Activated T-helper 17 cell treated with anti-CD3 and anti-CD28 coated beads, Interleukin-2, amount 50 U/mL, for 72 hours (primary cell): ENCODE measurements at regions not wholly inside any gene's neighbourhood (a gene's known extent, or its start where the extent isn't known, plus 50 kb on each side); places are given as distances from the start of the nearest gene placed in this dataset.

Experiments
- ATAC-seq: fragments of 150-1000 bp; cut with Tn5 transposase; replicated peaks from 2 replicates; pipeline ENCODE4 v1.10.0; 2021; ENCODE audit warnings: mild to moderate bottlenecking, moderate library complexity
- H3K27ac Mint-ChIP-seq: one replicate; pipeline ENCODE4 v1.8.0; 2022; ENCODE audit warnings: mixed read lengths
- H3K27me3 Mint-ChIP-seq: one replicate; pipeline ENCODE4 v1.8.0; 2022; ENCODE audit warnings: mixed read lengths
- H3K36me3 Mint-ChIP-seq: one replicate; pipeline ENCODE4 v1.8.0; 2022; ENCODE audit warnings: low read depth, mild to moderate bottlenecking, mixed read lengths
- H3K4me1 Mint-ChIP-seq: one replicate; pipeline ENCODE4 v1.8.0; 2022; ENCODE audit warnings: mixed read lengths
- H3K4me3 Mint-ChIP-seq: one replicate; pipeline ENCODE4 v1.8.0; 2022; ENCODE audit warnings: mild to moderate bottlenecking, mixed read lengths
- H3K9me3 Mint-ChIP-seq: one replicate; pipeline ENCODE4 v1.8.0; 2022; ENCODE audit warnings: mixed read lengths

- ATAC-seq, result no peak
- H3K4me1 Mint-ChIP-seq, result no peaks in the 10 kb centered on the region
- H3K36me3 Mint-ChIP-seq, result no peaks in the 10 kb centered on the region
- peaks cover 7% of the 10 kb centered on the region for H3K27me3 Mint-ChIP-seq
- H3K4me3 Mint-ChIP-seq, result no peak overlapping the region
- H3K9me3 Mint-ChIP-seq, result no peaks in the 10 kb centered on the region
- H3K27ac Mint-ChIP-seq, result no peak overlapping the region
Measured at GRCh38 chr12:93214523-93215289, 163.0 kb upstream of the NUDT4 start.

GRCh38 chr12:93215290-93215678 is 162.4 kb upstream of the NUDT4 start:
- no peaks in the 10 kb centered on the region for H3K36me3 Mint-ChIP-seq
- no peak overlapping the region for H3K4me3 Mint-ChIP-seq
- H3K9me3 Mint-ChIP-seq, result no peaks in the 10 kb centered on the region
- H3K27ac Mint-ChIP-seq, result no peak overlapping the region
- no peaks in the 10 kb centered on the region for H3K4me1 Mint-ChIP-seq
- peaks cover 7% of the 10 kb centered on the region for H3K27me3 Mint-ChIP-seq
- no peak for ATAC-seq

GRCh38 chr12:93219947-93220346 is 157.8 kb upstream of the NUDT4 start:
- ATAC-seq, result no peak
- peaks cover 11% of the 10 kb centered on the region for H3K9me3 Mint-ChIP-seq
- H3K4me1 Mint-ChIP-seq, result no peaks in the 10 kb centered on the region
- H3K4me3 Mint-ChIP-seq, result no peak overlapping the region
- peaks cover 3% of the 10 kb centered on the region for H3K27me3 Mint-ChIP-seq
- no peak overlapping the region for H3K27ac Mint-ChIP-seq
- no peaks in the 10 kb centered on the region for H3K36me3 Mint-ChIP-seq

GRCh38 chr12:93221841-93222240 is 155.9 kb upstream of the NUDT4 start:
- Mint-ChIP-seq H3K27me3 (peaks cover under 1% of the 10 kb centered on the region), H3K36me3 (no peaks in the 10 kb centered on the region), H3K27ac (no peak overlapping the region), H3K4me3 (no peak overlapping the region), H3K9me3 (peaks cover 11% of the 10 kb centered on the region), H3K4me1 (no peaks in the 10 kb centered on the region)
- ATAC-seq, result no peak

- Mint-ChIP-seq H3K27me3 (peaks cover 2% of the 10 kb centered on the region), H3K9me3 (peaks cover 11% of the 10 kb centered on the region), H3K4me1 (no peaks in the 10 kb centered on the region), H3K36me3 (no peaks in the 10 kb centered on the region), H3K4me3 (no peak overlapping the region), H3K27ac (no peak overlapping the region)
- no peak for ATAC-seq
Measured at GRCh38 chr12:93223440-93224426, 154.0 kb upstream of the NUDT4 start.

DNA sequence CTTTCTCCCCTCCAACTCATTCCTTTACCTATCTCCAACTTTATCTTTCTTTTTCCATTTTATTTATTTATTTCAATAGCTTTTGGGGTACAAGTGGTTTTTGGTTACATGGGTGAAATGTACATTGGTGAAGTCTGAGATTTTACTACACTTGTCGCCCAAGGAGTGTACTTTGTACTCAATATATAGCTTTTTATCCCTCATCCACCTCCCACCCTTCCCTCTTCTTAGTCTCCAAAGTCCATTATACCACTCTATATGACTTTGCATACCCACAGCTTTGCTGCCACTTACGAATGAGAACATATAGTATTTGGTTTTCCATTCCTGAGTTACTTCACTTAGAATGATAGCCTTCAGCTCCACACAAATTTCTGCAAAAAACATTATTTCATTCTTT is 152.6 kb upstream of the NUDT4 start:
- H3K36me3 Mint-ChIP-seq, result no peaks in the 10 kb centered on the region
- H3K27me3 Mint-ChIP-seq, result peaks cover 2% of the 10 kb centered on the region
- no peak overlapping the region for H3K27ac Mint-ChIP-seq
- no peak for ATAC-seq
- no peaks in the 10 kb centered on the region for H3K4me1 Mint-ChIP-seq
- no peak overlapping the region for H3K4me3 Mint-ChIP-seq
- H3K9me3 Mint-ChIP-seq, result peaks cover 11% of the 10 kb centered on the region

DNA sequence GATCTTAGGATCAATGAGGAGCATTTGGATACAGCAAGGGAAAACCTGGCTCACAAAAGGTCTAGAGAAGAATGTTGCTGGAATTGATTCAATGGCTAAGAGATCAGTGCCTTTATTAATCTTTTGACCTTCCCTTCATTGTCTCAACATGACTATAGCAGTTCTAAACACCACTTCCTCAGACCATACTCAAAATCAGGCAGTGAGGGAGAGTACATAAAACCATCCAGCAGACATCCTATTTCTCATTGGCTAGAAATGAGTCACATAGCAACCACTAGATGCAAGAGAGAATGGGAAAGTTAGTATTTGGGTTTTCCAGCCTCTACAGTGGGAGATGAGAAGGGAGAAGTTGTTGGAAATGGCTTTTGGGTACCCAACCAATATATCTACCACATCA is 151.4 kb upstream of the NUDT4 start:
- Mint-ChIP-seq H3K27ac (no peak overlapping the region), H3K4me1 (no peaks in the 10 kb centered on the region), H3K36me3 (no peaks in the 10 kb centered on the region), H3K9me3 (peaks cover 6% of the 10 kb centered on the region), H3K4me3 (no peak overlapping the region), H3K27me3 (peaks cover 2% of the 10 kb centered on the region)
- no peak for ATAC-seq

GRCh38 chr12:93229494-93230325 is 148.0 kb upstream of the NUDT4 start:
- Mint-ChIP-seq H3K27ac (no peak overlapping the region), H3K36me3 (no peaks in the 10 kb centered on the region), H3K4me1 (no peaks in the 10 kb centered on the region), H3K4me3 (no peak overlapping the region), H3K27me3 (peaks cover 2% of the 10 kb centered on the region), H3K9me3 (no peaks in the 10 kb centered on the region)
- ATAC-seq, result no peak

GRCh38 chr12:93230326-93230720 is 147.4 kb upstream of the NUDT4 start:
- H3K4me1 Mint-ChIP-seq, result no peaks in the 10 kb centered on the region
- no peak overlapping the region for H3K4me3 Mint-ChIP-seq
- H3K36me3 Mint-ChIP-seq, result no peaks in the 10 kb centered on the region
- no peak for ATAC-seq
- H3K27ac Mint-ChIP-seq, result no peak overlapping the region
- peaks cover 2% of the 10 kb centered on the region for H3K27me3 Mint-ChIP-seq
- H3K9me3 Mint-ChIP-seq, result no peaks in the 10 kb centered on the region

- Mint-ChIP-seq H3K4me3 (no peak overlapping the region), H3K36me3 (no peaks in the 10 kb centered on the region)
Measured at GRCh38 chr12:93231938-93232337, 145.8 kb upstream of the NUDT4 start.

GRCh38 chr12:93234641-93235040 is 143.1 kb upstream of the NUDT4 start:
- no peak overlapping the region for H3K27ac Mint-ChIP-seq
- H3K27me3 Mint-ChIP-seq, result no peaks in the 10 kb centered on the region
- H3K4me3 Mint-ChIP-seq, result no peak overlapping the region
- H3K36me3 Mint-ChIP-seq, result no peaks in the 10 kb centered on the region
- no peak for ATAC-seq
- no peaks in the 10 kb centered on the region for H3K9me3 Mint-ChIP-seq
- H3K4me1 Mint-ChIP-seq, result no peaks in the 10 kb centered on the region

More at GRCh38 chr12:93231938-93232337, 145.8 kb upstream of the NUDT4 start:
- Mint-ChIP-seq H3K27me3 (peaks cover 2% of the 10 kb centered on the region), H3K4me1 (no peaks in the 10 kb centered on the region), H3K27ac (no peak overlapping the region), H3K9me3 (no peaks in the 10 kb centered on the region)
- ATAC-seq, result no peak

GRCh38 chr12:93235881-93236280 is 141.8 kb upstream of the NUDT4 start:
- Mint-ChIP-seq H3K36me3 (no peaks in the 10 kb centered on the region), H3K4me1 (no peaks in the 10 kb centered on the region), H3K27me3 (no peaks in the 10 kb centered on the region), H3K9me3 (no peaks in the 10 kb centered on the region), H3K4me3 (no peak overlapping the region), H3K27ac (no peak overlapping the region)
- ATAC-seq, result no peak

GRCh38 chr12:93237235-93237915 is 140.3 kb upstream of the NUDT4 start:
- no peaks in the 10 kb centered on the region for H3K9me3 Mint-ChIP-seq
- no peaks in the 10 kb centered on the region for H3K27me3 Mint-ChIP-seq
- no peak for ATAC-seq
- H3K4me3 Mint-ChIP-seq, result no peak overlapping the region
- no peaks in the 10 kb centered on the region for H3K36me3 Mint-ChIP-seq
- H3K4me1 Mint-ChIP-seq, result no peaks in the 10 kb centered on the region
- H3K27ac Mint-ChIP-seq, result no peak overlapping the region
